Breast epithelium (tissue), 4 donors: ENCODE measurements at regions not wholly inside any gene's neighbourhood (a gene's known extent, or its start where the extent isn't known, plus 50 kb on each side); places are given as distances from the start of the nearest gene placed in this dataset.

ENCODE experiments used
- DNase-seq, 2 donors: peaks; one replicate each; pipeline ENCODE4 v3.0.0-alpha.2; 2019; ENCODE audit warnings: low spot score in 2 of 2
- H3K27ac ChIP-seq, 2 donors: fragments of 200-600 bp; sonication (generic) in 1 of 2; one replicate each; pipeline ENCODE4 v1.5.1; 2016 to 2019; ENCODE audit warnings: mild to moderate bottlenecking in 1 of 2
- H3K27me3 ChIP-seq, 2 donors: fragments of 200-600 bp; sonication (generic) in 1 of 2; one replicate each; pipeline versions ENCODE4 v1.5.1 to v1.6.0; 2017 to 2019; ENCODE audit warnings: control low read depth in 1 of 2, mild to moderate bottlenecking in 1 of 2
- H3K36me3 ChIP-seq: fragments of 200-600 bp; one replicate; pipeline ENCODE4 v1.5.1; 2019
- H3K4me1 ChIP-seq, 2 donors: fragments of 200-600 bp; sonication (generic); one replicate each; pipeline ENCODE4 v1.5.1; 2016 to 2019; ENCODE audit warnings: control low read depth in 1 of 2
- H3K4me3 ChIP-seq, 3 donors: fragments of 200-600 bp; sonication (generic); 1 replicate in 2 of 3; 2 replicates in 1 of 3; pipeline ENCODE4 v1.5.1; 2016 to 2019; ENCODE audit warnings: mild to moderate bottlenecking in 3 of 3, moderate library complexity in 2 of 3
- H3K9me3 ChIP-seq, 2 donors: fragments of 200-600 bp; sonication (generic) in 1 of 2; one replicate each; pipeline ENCODE4 v1.5.1; 2016 to 2019; ENCODE audit warnings: control low read depth in 1 of 2
- POLR2A ChIP-seq: fragments of 450-650 bp; IDR thresholded peaks from one replicate; pipeline ENCODE4 v1.6.1; 2016; ENCODE audit warnings: antibody characterized with exemption, mild to moderate bottlenecking, moderate library complexity
- POLR2AphosphoS5 ChIP-seq, 3 donors: sonication (generic); formaldehyde crosslinking; IDR thresholded peaks; one replicate each; pipeline ENCODE4 v1.6.1; 2017; ENCODE audit warnings: antibody characterized with exemption in 3 of 3
- intact Hi-C: fragments of 100-400 bp; cut with DNase I; formaldehyde crosslinking; loops from one replicate; pipeline ENCODE4 v1.15.1; 2023; ENCODE audit warnings: low total_unique reads
- TF ChIP-seq, protein P1 (sequence below), 3 donors: fragments of 450-650 bp; IDR thresholded peaks; one replicate each; pipeline ENCODE4 v1.5.1; 2016 to 2017; ENCODE audit warnings: antibody characterized with exemption in 3 of 3, mild to moderate bottlenecking in 3 of 3, moderate library complexity in 3 of 3

DNA sequence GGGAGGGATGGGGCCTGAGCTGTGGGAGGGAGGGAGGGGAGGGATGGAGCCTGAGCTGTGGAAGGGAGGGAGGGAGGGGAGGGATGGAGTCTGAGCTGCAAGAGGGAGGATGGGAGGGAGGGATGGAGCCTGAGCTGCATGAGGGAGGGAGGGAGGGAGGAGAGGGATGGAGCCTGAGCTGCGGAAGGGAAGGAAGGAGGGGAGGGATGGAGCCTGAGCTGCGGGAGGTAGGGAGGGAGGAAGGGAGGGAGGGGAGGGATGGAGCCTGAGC, 124.0 kb upstream of the ERCC6L2 start:
- no peak overlapping the region for H3K27ac ChIP-seq
- H3K9me3 ChIP-seq = no peaks in the 10 kb centered on the region
- peaks cover 0 to 10% of the 10 kb centered on the region in 2 donors for H3K27me3 ChIP-seq
- H3K36me3 ChIP-seq = no peaks in the 10 kb centered on the region
- intact Hi-C loops = no loop called here
- H3K4me1 ChIP-seq = no peaks in the 10 kb centered on the region
- no peak for DNase-seq
- H3K4me3 ChIP-seq = no peak overlapping the region
- TF ChIP-seq, protein P1, sequence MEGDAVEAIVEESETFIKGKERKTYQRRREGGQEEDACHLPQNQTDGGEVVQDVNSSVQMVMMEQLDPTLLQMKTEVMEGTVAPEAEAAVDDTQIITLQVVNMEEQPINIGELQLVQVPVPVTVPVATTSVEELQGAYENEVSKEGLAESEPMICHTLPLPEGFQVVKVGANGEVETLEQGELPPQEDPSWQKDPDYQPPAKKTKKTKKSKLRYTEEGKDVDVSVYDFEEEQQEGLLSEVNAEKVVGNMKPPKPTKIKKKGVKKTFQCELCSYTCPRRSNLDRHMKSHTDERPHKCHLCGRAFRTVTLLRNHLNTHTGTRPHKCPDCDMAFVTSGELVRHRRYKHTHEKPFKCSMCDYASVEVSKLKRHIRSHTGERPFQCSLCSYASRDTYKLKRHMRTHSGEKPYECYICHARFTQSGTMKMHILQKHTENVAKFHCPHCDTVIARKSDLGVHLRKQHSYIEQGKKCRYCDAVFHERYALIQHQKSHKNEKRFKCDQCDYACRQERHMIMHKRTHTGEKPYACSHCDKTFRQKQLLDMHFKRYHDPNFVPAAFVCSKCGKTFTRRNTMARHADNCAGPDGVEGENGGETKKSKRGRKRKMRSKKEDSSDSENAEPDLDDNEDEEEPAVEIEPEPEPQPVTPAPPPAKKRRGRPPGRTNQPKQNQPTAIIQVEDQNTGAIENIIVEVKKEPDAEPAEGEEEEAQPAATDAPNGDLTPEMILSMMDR (IDR thresholded peaks at IDR 0.05) = no peak
- no peak for TF ChIP-seq POLR2AphosphoS5 (IDR thresholded peaks at IDR 0.05)
- no peak for TF ChIP-seq POLR2A

DNA sequence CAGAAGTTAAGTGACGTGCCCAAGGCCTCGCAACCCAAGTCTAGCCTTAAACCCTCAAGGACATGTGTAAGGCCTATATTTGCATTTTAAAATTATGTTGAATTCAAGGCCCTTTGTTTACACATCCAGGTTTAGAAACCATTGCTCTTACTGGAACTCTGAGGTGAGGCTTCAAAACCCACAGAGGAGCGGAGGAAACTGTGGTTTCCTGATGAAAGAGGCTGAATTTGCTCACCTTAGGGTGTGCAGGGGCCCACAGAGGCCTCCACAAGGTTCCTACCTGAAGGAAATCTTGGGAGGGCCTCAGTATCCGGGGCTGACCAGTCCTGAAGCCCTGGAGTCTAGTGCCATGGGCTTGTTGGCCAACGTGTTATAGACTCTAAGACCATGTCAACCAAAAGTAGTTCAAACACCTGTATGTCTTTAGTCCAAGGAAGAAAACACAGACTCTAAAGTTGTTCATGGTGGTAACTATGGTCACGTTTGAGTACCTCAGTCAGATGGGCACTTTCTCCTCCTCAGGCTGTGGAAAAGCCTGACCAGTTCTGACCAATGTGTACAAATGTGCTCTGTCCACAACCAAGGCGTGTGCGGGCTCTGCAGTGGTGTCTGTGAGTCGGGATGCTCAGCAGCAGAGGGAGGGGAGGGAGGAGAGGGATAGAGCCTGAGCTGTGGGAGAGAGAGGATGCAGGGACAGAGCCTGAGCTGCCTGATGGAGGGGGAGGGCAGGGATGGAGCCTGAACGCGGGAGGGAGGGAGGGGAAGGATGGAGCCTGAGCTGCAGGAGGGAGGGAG, 124.6 kb upstream of the ERCC6L2 start:
- Histone ChIP-seq H3K27me3 (peaks cover 0 to 10% of the 10 kb centered on the region in 2 donors), H3K9me3 (no peaks in the 10 kb centered on the region), H3K36me3 (no peaks in the 10 kb centered on the region), H3K4me1 (no peaks in the 10 kb centered on the region), H3K4me3 (no peak overlapping the region), H3K27ac (no peak overlapping the region)
- intact Hi-C loops = no loop called here
- no peak for TF ChIP-seq POLR2A
- TF ChIP-seq POLR2AphosphoS5 (IDR thresholded peaks at IDR 0.05) = no peak
- TF ChIP-seq, protein P1 (IDR thresholded peaks at IDR 0.05) = no peak
- no peak for DNase-seq

DNA sequence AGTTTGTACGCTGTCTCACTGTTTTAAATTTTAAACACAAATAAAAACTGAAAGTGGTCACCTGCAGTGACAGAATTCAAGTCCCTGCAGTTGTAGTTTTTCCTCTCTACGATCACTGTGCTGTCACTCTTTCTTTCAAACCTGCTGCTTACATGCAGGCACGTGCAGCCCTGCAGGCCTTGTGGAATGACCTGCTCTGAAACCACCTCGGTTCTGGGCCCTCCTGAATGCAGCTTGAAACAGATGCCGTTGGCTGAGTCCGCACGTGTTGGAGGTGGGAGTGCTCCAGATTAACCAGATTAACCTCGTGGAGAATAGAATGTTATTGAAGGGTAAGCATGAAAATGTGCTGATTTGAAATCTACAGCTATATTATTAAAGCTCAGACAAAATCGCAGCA, 126.0 kb upstream of the ERCC6L2 start:
- Histone ChIP-seq H3K27me3 (peaks cover 0 to 10% of the 10 kb centered on the region in 2 donors), H3K9me3 (no peaks in the 10 kb centered on the region), H3K36me3 (no peaks in the 10 kb centered on the region), H3K4me3 (no peak overlapping the region), H3K27ac (no peak overlapping the region), H3K4me1 (no peaks in the 10 kb centered on the region)
- intact Hi-C loops = no loop called here
- no peak for TF ChIP-seq POLR2A
- TF ChIP-seq, protein P1 (IDR thresholded peaks at IDR 0.05) = no peak
- no peak for TF ChIP-seq POLR2AphosphoS5 (IDR thresholded peaks at IDR 0.05)
- no peak for DNase-seq

DNA sequence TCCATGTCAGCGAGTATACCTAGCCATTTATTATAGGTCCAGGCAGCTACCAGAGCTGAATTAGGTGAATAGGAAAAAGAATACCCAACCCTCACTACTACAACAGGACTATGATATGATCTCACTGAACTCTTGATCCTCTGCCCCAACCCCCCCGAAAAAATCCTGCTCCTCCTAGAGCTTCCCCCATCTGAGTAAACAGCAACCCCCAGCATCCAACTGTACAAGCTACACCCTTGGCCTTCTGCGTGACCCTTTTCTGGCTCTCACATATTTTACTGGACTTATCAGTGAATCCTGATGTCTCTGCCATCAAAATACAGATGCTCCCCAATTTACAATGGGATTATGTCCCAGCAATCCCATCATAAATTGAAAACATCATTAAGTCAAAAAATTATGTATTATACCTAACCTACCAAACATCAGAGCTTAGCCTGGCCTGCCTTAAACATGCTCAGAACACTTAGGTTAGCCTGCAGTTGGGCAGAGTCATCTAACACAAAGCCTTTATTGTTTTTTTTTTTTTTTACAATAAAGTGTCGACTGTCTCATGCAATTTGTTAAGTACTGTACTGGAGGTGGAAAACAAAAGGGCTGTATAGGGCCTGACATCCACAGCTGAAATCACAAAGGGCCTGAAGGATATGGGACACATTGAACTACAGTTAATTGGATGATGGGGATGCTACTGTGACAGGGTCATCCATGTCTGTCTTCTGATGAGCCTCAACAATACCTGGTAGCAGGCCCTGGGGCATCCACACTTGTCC, 128.9 kb upstream of the ERCC6L2 start:
- no peak for DNase-seq
- Histone ChIP-seq H3K36me3 (no peaks in the 10 kb centered on the region), H3K4me3 (no peak overlapping the region), H3K9me3 (no peaks in the 10 kb centered on the region), H3K27me3 (no peaks in the 10 kb centered on the region), H3K4me1 (no peaks in the 10 kb centered on the region), H3K27ac (no peak overlapping the region)
- intact Hi-C loops = no loop called here
- no peak for TF ChIP-seq POLR2AphosphoS5 (IDR thresholded peaks at IDR 0.05)
- TF ChIP-seq, protein P1 (IDR thresholded peaks at IDR 0.05) = no peak
- TF ChIP-seq POLR2A = no peak

DNA sequence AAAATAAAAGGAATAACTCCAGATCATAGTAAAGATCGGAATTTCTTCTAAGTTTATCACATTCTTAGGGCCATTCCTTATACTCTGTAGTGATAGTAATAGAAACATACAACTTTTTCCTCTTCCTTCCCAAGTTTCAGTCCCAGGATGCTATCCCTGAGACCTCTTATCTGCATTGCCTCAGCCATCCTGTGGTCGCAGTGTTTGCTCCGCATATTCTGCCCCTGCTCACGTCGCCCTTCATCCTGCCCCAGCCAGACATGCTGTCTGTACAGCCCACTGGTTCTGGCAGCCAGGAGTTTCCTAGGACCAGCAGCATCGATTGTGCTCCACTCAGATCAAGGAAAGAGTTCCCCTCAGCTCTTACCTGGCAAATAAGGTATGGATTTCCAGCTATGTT, 132.7 kb upstream of the ERCC6L2 start:
- intact Hi-C loops = no loop called here
- TF ChIP-seq POLR2A (no peak), POLR2AphosphoS5 (IDR thresholded peaks at IDR 0.05) (no peak)
- TF ChIP-seq, protein P1 (IDR thresholded peaks at IDR 0.05) = no peak
- no peaks in the 10 kb centered on the region for H3K9me3 ChIP-seq
- no peaks in the 10 kb centered on the region for H3K36me3 ChIP-seq
- no peaks in the 10 kb centered on the region for H3K4me1 ChIP-seq
- no peak overlapping the region for H3K4me3 ChIP-seq
- no peak for DNase-seq
- H3K27ac ChIP-seq = no peak overlapping the region
- H3K27me3 ChIP-seq = no peaks in the 10 kb centered on the region
